Fibroblast of pulmonary artery (primary cell): ENCODE measurements at regions not wholly inside any gene's neighbourhood (a gene's known extent, or its start where the extent isn't known, plus 50 kb on each side); places are given as distances from the start of the nearest gene placed in this dataset.

Experiments used
- DNase-seq: peaks from one replicate; pipeline ENCODE4 v3.0.0-alpha.2; 2010; ENCODE audit warnings: low read depth
- H3K4me3 ChIP-seq: replicated peaks from 2 replicates; pipeline ENCODE4 v1.5.1; 2011; ENCODE audit warnings: low read depth, mild to moderate bottlenecking, control low read depth, low read length, moderate library complexity
- TF ChIP-seq, protein P1 (sequence below): IDR thresholded peaks from 2 replicates; pipeline ENCODE4 v1.5.1; 2011; ENCODE audit warnings: mild to moderate bottlenecking, control low read depth, low read length, inconsistent platforms; ENCODE audit errors: missing control alignments

DNA sequence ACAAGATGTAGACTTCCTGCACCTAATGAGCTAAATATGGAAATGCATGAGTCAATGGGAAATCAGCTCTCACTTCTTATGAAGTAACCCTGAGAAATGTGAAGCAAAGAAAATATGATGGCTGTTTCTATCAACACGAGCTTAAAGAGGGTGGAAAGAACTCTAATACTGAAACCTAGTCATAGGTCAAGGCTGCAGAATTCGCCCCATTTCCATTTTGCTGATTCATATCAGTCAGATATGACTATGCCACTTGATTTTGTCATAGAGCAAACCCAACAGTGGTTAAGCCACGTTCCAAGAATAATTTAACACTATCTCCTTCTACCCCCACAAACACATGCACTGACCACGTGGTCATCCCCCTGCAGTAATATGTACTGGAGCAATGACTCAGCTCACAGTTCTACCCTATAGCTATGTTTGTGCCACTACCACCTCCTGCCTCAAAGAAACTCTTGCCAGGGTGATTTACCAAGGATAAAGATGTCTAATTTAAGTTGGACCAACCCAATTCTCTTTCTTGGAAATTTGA, 157.5 kb downstream of the TMTC3 start:
- no peak overlapping the region for H3K4me3 ChIP-seq
- TF ChIP-seq, protein P1, sequence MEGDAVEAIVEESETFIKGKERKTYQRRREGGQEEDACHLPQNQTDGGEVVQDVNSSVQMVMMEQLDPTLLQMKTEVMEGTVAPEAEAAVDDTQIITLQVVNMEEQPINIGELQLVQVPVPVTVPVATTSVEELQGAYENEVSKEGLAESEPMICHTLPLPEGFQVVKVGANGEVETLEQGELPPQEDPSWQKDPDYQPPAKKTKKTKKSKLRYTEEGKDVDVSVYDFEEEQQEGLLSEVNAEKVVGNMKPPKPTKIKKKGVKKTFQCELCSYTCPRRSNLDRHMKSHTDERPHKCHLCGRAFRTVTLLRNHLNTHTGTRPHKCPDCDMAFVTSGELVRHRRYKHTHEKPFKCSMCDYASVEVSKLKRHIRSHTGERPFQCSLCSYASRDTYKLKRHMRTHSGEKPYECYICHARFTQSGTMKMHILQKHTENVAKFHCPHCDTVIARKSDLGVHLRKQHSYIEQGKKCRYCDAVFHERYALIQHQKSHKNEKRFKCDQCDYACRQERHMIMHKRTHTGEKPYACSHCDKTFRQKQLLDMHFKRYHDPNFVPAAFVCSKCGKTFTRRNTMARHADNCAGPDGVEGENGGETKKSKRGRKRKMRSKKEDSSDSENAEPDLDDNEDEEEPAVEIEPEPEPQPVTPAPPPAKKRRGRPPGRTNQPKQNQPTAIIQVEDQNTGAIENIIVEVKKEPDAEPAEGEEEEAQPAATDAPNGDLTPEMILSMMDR = no peak
- peak; percentile 92 for DNase-seq

DNA sequence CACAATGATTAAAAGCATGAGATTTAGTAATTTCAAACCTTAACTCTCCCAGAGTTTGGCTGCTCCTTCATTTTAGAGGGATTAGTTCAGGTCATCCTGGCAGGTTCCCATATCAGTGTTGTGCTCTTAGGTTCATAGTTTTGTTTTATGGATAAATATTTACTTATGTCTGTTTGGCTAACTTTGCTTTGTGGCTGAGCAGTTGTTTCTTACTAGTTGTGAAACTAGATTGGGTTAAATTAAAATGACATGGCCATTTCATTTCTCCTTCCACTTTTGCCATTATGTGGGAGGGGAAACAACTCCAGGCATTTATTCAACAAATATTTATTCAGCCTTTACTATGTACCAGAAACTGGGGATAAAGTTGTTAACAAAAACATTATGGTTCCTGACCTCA, 158.8 kb downstream of the TMTC3 start:
- TF ChIP-seq, protein P1 = no peak
- H3K4me3 ChIP-seq = no peak overlapping the region
- DNase-seq = no peak

DNA sequence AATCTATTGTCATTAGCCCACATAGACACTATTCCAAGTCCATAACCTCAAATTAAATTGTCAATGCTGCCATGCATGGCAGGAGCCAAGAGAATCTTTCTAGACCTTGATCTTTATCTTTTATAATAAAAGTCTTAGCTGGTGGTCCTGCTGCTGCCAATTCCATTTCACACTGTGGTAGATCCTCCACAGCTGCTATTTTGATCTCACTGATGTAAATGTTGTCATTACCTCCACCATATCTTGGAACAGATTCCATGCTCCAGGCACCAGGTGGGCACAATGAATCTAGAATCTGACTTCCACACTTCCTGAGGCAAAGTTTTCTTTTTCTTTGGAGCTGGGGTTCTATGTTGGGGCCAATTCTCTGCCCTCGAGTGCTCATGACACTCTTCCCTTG, 161.2 kb downstream of the TMTC3 start:
- DNase-seq = no peak
- TF ChIP-seq, protein P1 = no peak
- H3K4me3 ChIP-seq = no peak overlapping the region

DNA sequence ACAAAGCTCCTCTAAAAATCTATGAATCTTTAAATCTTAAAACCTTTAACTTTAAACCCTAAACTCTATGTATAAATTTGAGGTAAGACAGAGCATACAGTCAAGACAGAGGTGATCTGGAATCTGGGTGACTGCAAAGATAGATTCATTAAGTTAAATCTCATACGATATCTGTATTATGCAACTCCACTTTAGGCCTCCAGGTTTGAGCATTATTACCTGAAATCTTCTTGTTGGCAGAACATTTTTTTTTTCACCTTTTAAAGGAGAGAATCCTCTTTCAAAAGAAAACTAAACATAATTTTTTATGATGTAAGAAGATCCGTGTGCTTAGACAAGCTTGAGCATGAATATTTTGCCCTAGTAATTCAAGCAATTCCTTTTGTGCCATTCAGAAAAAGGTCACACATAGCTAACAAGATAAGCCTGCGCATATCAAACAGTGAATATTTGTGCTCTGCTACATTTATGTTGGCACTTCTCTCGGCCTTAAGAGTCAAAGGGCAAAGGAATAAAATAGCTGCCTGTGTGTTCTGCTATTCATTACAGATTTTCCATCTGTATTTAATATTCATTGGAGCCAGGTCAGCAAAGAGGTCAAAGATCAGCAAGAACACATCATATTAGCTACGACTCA, 163.3 kb downstream of the TMTC3 start:
- TF ChIP-seq, protein P1 = no peak
- no peak for DNase-seq
- no peak overlapping the region for H3K4me3 ChIP-seq

DNA sequence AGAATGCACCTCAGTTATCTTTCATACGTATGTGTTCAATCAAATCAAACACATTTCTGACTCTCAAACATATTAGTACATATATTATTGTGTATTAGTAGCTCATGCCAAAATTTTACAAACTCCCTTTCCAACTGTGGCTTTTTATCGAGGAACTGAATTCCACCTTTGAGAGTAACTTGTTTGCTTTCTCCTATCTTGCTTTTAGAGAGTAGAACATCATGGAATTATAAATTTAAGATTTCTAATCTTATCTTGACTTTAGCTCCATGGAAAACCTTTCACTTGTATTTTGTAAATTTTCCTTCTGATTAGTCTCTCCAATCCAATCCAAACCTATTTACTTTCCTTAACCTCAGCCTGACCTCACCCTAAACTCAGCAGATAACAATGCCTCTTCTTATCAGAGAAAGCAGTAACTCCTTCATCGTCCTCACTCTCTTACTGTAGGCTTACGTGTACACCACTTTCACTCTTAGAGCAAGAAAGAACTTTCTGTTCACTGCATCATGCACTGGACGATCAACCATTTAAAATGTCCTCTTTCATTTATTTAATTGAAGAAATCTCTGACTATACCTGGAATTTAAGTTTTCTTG, 164.5 kb downstream of the TMTC3 start:
- TF ChIP-seq, protein P1 = no peak
- H3K4me3 ChIP-seq = no peak overlapping the region
- DNase-seq = no peak

DNA sequence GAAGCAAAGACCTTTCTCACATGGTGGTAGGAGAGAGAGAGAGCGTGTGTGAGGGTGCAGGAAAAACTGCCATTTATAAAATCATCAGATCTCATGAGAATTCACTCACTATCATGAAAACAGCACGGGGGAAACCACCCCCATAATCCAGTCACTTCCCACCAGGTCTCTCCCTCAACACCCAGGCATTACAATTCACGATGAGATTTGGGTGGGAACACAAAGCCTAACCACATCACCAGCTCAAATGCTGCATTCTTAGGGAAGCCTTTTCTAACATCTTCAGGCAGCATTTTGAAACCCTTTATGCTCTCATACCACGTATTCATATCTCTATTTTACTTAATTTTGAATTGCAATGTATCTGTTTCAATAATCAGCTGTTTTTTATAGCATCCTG, 165.9 kb downstream of the TMTC3 start:
- H3K4me3 ChIP-seq = no peak overlapping the region
- DNase-seq = no peak
- TF ChIP-seq, protein P1 = no peak

DNA sequence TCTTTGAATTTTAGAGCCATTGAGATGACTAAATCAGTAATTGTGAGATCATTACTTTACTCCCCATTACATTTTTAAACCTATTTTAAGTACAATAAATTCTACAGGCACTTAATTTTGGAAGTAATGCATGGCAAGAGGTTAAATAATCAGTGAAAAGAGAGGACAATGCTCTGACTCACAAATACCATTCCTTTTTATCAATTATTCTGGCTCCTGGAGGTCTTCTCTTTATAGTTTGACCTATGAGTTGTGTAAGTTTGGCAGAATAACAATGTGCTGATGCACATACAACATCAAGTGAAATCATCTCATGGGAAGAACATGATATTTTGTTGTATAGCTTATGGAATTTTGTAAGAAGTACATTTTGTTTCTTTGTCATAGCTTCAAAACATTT, 166.7 kb downstream of the TMTC3 start:
- TF ChIP-seq, protein P1 = no peak
- DNase-seq = peak; percentile 95
- no peak overlapping the region for H3K4me3 ChIP-seq
